Endothelial cell of umbilical vein (primary cell): ENCODE measurements at regions not wholly inside any gene's neighbourhood (a gene's known extent, or its start where the extent isn't known, plus 50 kb on each side); places are given as distances from the start of the nearest gene placed in this dataset.

Experiments used
- BruUV-seq: library from RNA; stranded (reverse); fragments of 400-500 nt; replicated peaks from 2 replicates; lab custom pipeline; 2021; lab: Mats Ljungman, UMichigan
- CTCF ChIA-PET: fragments of 300-600, 350-600 bp; sonication (Branson Sonifier 250); formaldehyde crosslinking; loops from one replicate; lab custom pipeline; 2021; ENCODE audit warnings: antibody characterized with exemption, inconsistent platforms; lab: Charles Lee
- POLR2A ChIA-PET: fragments of 300-600, 350-600 bp; sonication (Branson Sonifier 250); formaldehyde crosslinking; loops from one replicate; lab custom pipeline; 2021; ENCODE audit warnings: antibody characterized with exemption, inconsistent platforms; lab: Charles Lee
- DNase-seq: peaks from one replicate; pipeline ENCODE4 v3.0.0-alpha.2; 2011; ENCODE audit warnings: low read depth, low spot score
- FAIRE-seq: peaks from 2 replicates; lab custom pipeline; 2011; peaks lifted over from hg19 to GRCh38; lab: Jason Lieb, UNC
- H2AFZ ChIP-seq: 2 replicates; pipeline ENCODE4 v1.6.0; 2012; ENCODE audit warnings: low read depth, low read length, control low read depth, inconsistent platforms
- H3K27ac ChIP-seq: 2 replicates; pipeline ENCODE4 v1.5.1; 2011; ENCODE audit warnings: low read depth, mild to moderate bottlenecking, control low read depth, low read length, moderate library complexity; ENCODE audit not compliant: insufficient read depth
- H3K27me3 ChIP-seq, 2 experiments: 2 replicates each; pipeline versions ENCODE4 v1.6.0 to v1.6.1; 2011; ENCODE audit warnings: low read length in 2 of 2, mixed read lengths in 1 of 2; ENCODE audit not compliant: control insufficient read depth in 2 of 2, insufficient read depth in 2 of 2
- H3K36me3 ChIP-seq, 2 experiments: 2 replicates in 1 of 2; 3 replicates in 1 of 2; pipeline ENCODE4 v1.5.1; 2011; ENCODE audit warnings: low read length in 2 of 2, mild to moderate bottlenecking in 1 of 2, moderate library complexity in 1 of 2; ENCODE audit not compliant: control insufficient read depth in 2 of 2, insufficient read depth in 2 of 2; ENCODE audit errors: extremely low read depth in 1 of 2
- H3K4me1 ChIP-seq: 3 replicates; pipeline ENCODE4 v1.5.1; 2011; ENCODE audit warnings: mild to moderate bottlenecking, low read length; ENCODE audit not compliant: control insufficient read depth, insufficient read depth; ENCODE audit errors: extremely low read depth
- H3K4me2 ChIP-seq: 2 replicates; pipeline ENCODE4 v1.6.1; 2011; ENCODE audit warnings: low read length, control low read depth, mixed read lengths; ENCODE audit not compliant: insufficient read depth
- H3K4me3 ChIP-seq, 3 experiments: fragments of 200-600 bp in 1 of 3; sonication (generic), shearing (Covaris generic) in 1 of 3; replicated peaks in 1 of 3; 2 replicates each; pipeline ENCODE4 v1.5.1; 2011 to 2016; ENCODE audit warnings: control low read depth in 3 of 3, low read length in 3 of 3, mild to moderate bottlenecking in 2 of 3, inconsistent platforms in 1 of 3, low read depth in 1 of 3, moderate library complexity in 1 of 3; ENCODE audit not compliant: insufficient read depth in 1 of 3
- H3K79me2 ChIP-seq: 2 replicates; pipeline ENCODE4 v1.6.0; 2012; ENCODE audit warnings: low read length, inconsistent platforms; ENCODE audit not compliant: control insufficient read depth, insufficient read depth
- H3K9ac ChIP-seq: replicated peaks from 2 replicates; pipeline ENCODE3; 2011; ENCODE audit warnings: low read length, control low read depth; ENCODE audit not compliant: insufficient read depth; ENCODE audit errors: extremely low read depth
- H3K9me1 ChIP-seq: replicated peaks from 3 replicates; pipeline ENCODE4 v1.6.0; 2011; ENCODE audit warnings: mild to moderate bottlenecking, low read length; ENCODE audit not compliant: control insufficient read depth, insufficient read depth; ENCODE audit errors: extremely low read depth
- H3K9me3 ChIP-seq: replicated peaks from 2 replicates; pipeline ENCODE4 v1.5.1; 2012; ENCODE audit warnings: low read length, inconsistent platforms; ENCODE audit not compliant: control insufficient read depth, insufficient read depth
- H4K20me1 ChIP-seq: replicated peaks from 2 replicates; pipeline ENCODE3; 2011; ENCODE audit warnings: mild to moderate bottlenecking, low read length; ENCODE audit not compliant: control insufficient read depth, insufficient read depth; ENCODE audit errors: extremely low read depth
- EZH2 ChIP-seq: IDR thresholded peaks from 2 replicates; pipeline ENCODE4 v1.6.1; 2012; ENCODE audit warnings: borderline replicate concordance, low read depth, mild to moderate bottlenecking, moderate library complexity, low read length, inconsistent platforms; ENCODE audit not compliant: severe bottlenecking
- FOS ChIP-seq: IDR thresholded peaks from 2 replicates; pipeline ENCODE4 v1.6.1; 2011; ENCODE audit warnings: mild to moderate bottlenecking, low read length, moderate library complexity, borderline replicate concordance; ENCODE audit not compliant: insufficient read depth
- GATA2 ChIP-seq: IDR thresholded peaks from 2 replicates; pipeline ENCODE4 v1.7.0; 2011; ENCODE audit warnings: low read depth, mild to moderate bottlenecking, moderate library complexity, mixed read lengths, low read length; ENCODE audit not compliant: insufficient read length, insufficient read depth
- JUN ChIP-seq: IDR thresholded peaks from 2 replicates; pipeline ENCODE4 v1.6.1; 2011; ENCODE audit warnings: borderline replicate concordance, low read depth; ENCODE audit not compliant: insufficient read length, insufficient read depth
- MYC ChIP-seq: IDR thresholded peaks from one replicate; pipeline ENCODE4 v1.6.1; 2011; ENCODE audit warnings: mild to moderate bottlenecking, low read depth, low read length
- POLR2A ChIP-seq: IDR thresholded peaks from 2 replicates; pipeline ENCODE4 v1.6.1; 2012; ENCODE audit warnings: low read depth, mild to moderate bottlenecking, control low read depth, low read length
- POLR2AphosphoS5 ChIP-seq: IDR thresholded peaks from 2 replicates; pipeline ENCODE4 v1.6.1; 2012; ENCODE audit warnings: low read depth, mild to moderate bottlenecking, control low read depth, low read length, moderate library complexity; ENCODE audit not compliant: insufficient read depth
- dilution Hi-C: fragments of 300-500 bp; cut with MboI; formaldehyde crosslinking; loops from one replicate; pipeline ENCODE4 v1.15.0; 2019; ENCODE audit warnings: low sequenced_read_pairs; ENCODE audit not compliant: extremely low pct_ligation_motif_present
- intact Hi-C: fragments of 100-400 bp; cut with micrococcal nuclease; formaldehyde crosslinking; loops from one replicate; pipeline ENCODE4 v1.10.0; 2022
- TF ChIP-seq, protein P1 (sequence below), 2 donors: IDR thresholded peaks; 1 replicate in 1 of 2; 2 replicates in 1 of 2; pipeline ENCODE4 v1.5.1; 2011; ENCODE audit warnings: low read length in 2 of 2, mild to moderate bottlenecking in 2 of 2, moderate library complexity in 2 of 2, control low read depth in 1 of 2, inconsistent platforms in 1 of 2, low read depth in 1 of 2; ENCODE audit not compliant: insufficient read depth in 1 of 2; ENCODE audit errors: extremely low read depth in 1 of 2
- TF ChIP-seq, protein P2 (sequence below): IDR thresholded peaks from 2 replicates; pipeline ENCODE4 v1.6.1; 2011; ENCODE audit not compliant: insufficient read depth, insufficient read length

DNA sequence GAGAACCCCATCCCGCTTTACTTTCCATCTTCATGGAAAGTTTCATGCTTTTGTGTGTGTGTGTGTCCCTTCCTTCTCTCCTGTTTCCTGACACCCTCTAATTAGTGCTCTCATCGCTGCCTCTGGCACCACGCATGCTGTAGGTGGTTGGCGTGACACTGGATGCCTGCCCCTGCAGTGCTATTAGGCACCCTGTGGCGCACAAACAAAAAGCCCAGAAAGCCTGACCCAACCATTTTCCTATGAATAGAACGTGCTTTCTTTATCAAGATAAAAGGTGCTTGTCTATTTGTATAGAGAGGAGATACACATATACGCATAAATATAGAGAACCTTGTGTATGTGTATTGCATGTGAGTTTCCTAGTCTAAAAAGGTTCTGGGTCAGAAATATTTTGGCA is 120.8 kb upstream of the CDCA7L start:
- no TSS peak for BruUV-seq
- intact Hi-C loops (no loop called here), dilution Hi-C loops (no loop called here)
- H3K79me2 ChIP-seq: no peaks in the 10 kb centered on the region
- no peaks in the 10 kb centered on the region for H3K9me1 ChIP-seq
- H2AFZ ChIP-seq: no peak overlapping the region
- H4K20me1 ChIP-seq: no peaks in the 10 kb centered on the region
- POLR2A ChIA-PET: no interaction called here
- no peak for DNase-seq
- no peak overlapping the region for H3K4me3 ChIP-seq
- H3K36me3 ChIP-seq: no peaks in the 10 kb centered on the region
- H3K27ac ChIP-seq: no peak overlapping the region
- H3K9me3 ChIP-seq: no peaks in the 10 kb centered on the region
- CTCF ChIA-PET: no interaction called here
- H3K4me2 ChIP-seq: no peak overlapping the region
- peaks cover 10 to 32% of the 10 kb centered on the region in 2 experiments for H3K27me3 ChIP-seq
- H3K4me1 ChIP-seq: no peaks in the 10 kb centered on the region
- TF ChIP-seq POLR2A: no peak
- no peak for TF ChIP-seq MYC
- TF ChIP-seq FOS: no peak
- TF ChIP-seq EZH2: no peak
- no peak for TF ChIP-seq POLR2AphosphoS5
- TF ChIP-seq GATA2: no peak
- TF ChIP-seq, protein P1, sequence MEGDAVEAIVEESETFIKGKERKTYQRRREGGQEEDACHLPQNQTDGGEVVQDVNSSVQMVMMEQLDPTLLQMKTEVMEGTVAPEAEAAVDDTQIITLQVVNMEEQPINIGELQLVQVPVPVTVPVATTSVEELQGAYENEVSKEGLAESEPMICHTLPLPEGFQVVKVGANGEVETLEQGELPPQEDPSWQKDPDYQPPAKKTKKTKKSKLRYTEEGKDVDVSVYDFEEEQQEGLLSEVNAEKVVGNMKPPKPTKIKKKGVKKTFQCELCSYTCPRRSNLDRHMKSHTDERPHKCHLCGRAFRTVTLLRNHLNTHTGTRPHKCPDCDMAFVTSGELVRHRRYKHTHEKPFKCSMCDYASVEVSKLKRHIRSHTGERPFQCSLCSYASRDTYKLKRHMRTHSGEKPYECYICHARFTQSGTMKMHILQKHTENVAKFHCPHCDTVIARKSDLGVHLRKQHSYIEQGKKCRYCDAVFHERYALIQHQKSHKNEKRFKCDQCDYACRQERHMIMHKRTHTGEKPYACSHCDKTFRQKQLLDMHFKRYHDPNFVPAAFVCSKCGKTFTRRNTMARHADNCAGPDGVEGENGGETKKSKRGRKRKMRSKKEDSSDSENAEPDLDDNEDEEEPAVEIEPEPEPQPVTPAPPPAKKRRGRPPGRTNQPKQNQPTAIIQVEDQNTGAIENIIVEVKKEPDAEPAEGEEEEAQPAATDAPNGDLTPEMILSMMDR (IDR thresholded peaks at IDR 0.05; ENCODE audit: extremely low read depth in 1 of 2, insufficient read depth in 1 of 2, low read depth in 1 of 2, low read length in 2 of 2): no peak
- TF ChIP-seq, protein P2, sequence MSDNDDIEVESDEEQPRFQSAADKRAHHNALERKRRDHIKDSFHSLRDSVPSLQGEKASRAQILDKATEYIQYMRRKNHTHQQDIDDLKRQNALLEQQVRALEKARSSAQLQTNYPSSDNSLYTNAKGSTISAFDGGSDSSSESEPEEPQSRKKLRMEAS: no peak
- no peak for TF ChIP-seq JUN
- no peak for FAIRE-seq
- H3K9ac ChIP-seq: no peak overlapping the region
